Omental fat pad (tissue), 3 donors: ENCODE measurements at regions not wholly inside any gene's neighbourhood (a gene's known extent, or its start where the extent isn't known, plus 50 kb on each side); places are given as distances from the start of the nearest gene placed in this dataset.

Source experiments
- ATAC-seq: fragments of 150-250 bp; one replicate; pipeline ENCODE4 v1.9.1; 2016; ENCODE audit warnings: mild to moderate bottlenecking, moderate library complexity; ENCODE audit not compliant: low FRiP score
- DNase-seq: peaks from one replicate; pipeline ENCODE4 v3.0.0-alpha.2; 2019; ENCODE audit warnings: low spot score
- CTCF ChIP-seq, 3 donors: fragments of 450-650 bp; IDR thresholded peaks; one replicate each; pipeline ENCODE4 v1.5.1; 2016 to 2017; ENCODE audit warnings: antibody characterized with exemption in 3 of 3, mild to moderate bottlenecking in 3 of 3, moderate library complexity in 2 of 3

- no peak for TF ChIP-seq CTCF (IDR thresholded peaks at IDR 0.05)
- no peak for ATAC-seq
- no peak for DNase-seq
Measured at GRCh38 chr18:40016405-40016804, 1938.6 kb upstream of the PIK3C3 start.

GRCh38 chr18:40013001-40013609, 1941.9 kb upstream of the PIK3C3 start:
- TF ChIP-seq CTCF (IDR thresholded peaks at IDR 0.05), result no peak
- ATAC-seq, result no peak
- DNase-seq, result no peak

- TF ChIP-seq CTCF (IDR thresholded peaks at IDR 0.05), result no peak
- ATAC-seq, result no peak
- DNase-seq, result no peak
Measured at GRCh38 chr18:40011201-40011600, 1943.8 kb upstream of the PIK3C3 start.

GRCh38 chr18:40006634-40007033, 1948.4 kb upstream of the PIK3C3 start:
- no peak for ATAC-seq
- no peak for TF ChIP-seq CTCF (IDR thresholded peaks at IDR 0.05)
- no peak for DNase-seq

GRCh38 chr18:40004246-40004645, 1950.8 kb upstream of the PIK3C3 start:
- no peak for TF ChIP-seq CTCF (IDR thresholded peaks at IDR 0.05)
- ATAC-seq (no peak), DNase-seq (no peak)

- ATAC-seq (no peak), DNase-seq (no peak)
- no peak for TF ChIP-seq CTCF (IDR thresholded peaks at IDR 0.05)
Measured at GRCh38 chr18:39998317-39998716, 1956.7 kb upstream of the PIK3C3 start.

GRCh38 chr18:39994498-39994897, 1960.5 kb upstream of the PIK3C3 start:
- no peak for DNase-seq
- ATAC-seq, result no peak

More at GRCh38 chr18:39994498-39994897, 1960.5 kb upstream of the PIK3C3 start:
- TF ChIP-seq CTCF (IDR thresholded peaks at IDR 0.05), result no peak
